Panc1 (cell line): ENCODE measurements at regions not wholly inside any gene's neighbourhood (a gene's known extent, or its start where the extent isn't known, plus 50 kb on each side); places are given as distances from the start of the nearest gene placed in this dataset.

Experiments
- ATAC-seq: fragments of 200-7000 bp; cut with Tn5 transposase; 2 replicates; pipeline ENCODE4 v1.9.1; 2020; ENCODE audit warnings: mild to moderate bottlenecking, moderate library complexity
- BruUV-seq: library from RNA; stranded (reverse); fragments of 400-500 nt; replicated peaks from 2 replicates; lab custom pipeline; 2021; lab: Mats Ljungman, UMichigan
- CTCF ChIA-PET: fragments of 300-600 bp; sonication (Branson Sonifier 250); formaldehyde crosslinking; loops from one replicate; lab custom pipeline; 2022; ENCODE audit warnings: antibody characterized with exemption; lab: Charles Lee
- POLR2A ChIA-PET: fragments of 300-600 bp; sonication (Branson Sonifier 250); formaldehyde crosslinking; loops from one replicate; lab custom pipeline; 2022; ENCODE audit warnings: antibody characterized with exemption; lab: Charles Lee
- DNase-seq: peaks from one replicate; pipeline ENCODE4 v3.0.0-alpha.2; 2010; ENCODE audit warnings: low read depth, low spot score
- H3K27ac ChIP-seq: 2 replicates; pipeline ENCODE4 v1.5.1; 2011; ENCODE audit warnings: mild to moderate bottlenecking, low read length, inconsistent platforms
- H3K27me3 ChIP-seq: fragments of 200-500 bp; sonication (Bioruptor generic); 2 replicates; pipeline ENCODE4 v1.6.0; 2014; ENCODE audit warnings: low read length, inconsistent platforms; ENCODE audit not compliant: control insufficient read depth, insufficient read depth
- H3K36me3 ChIP-seq: fragments of 200-500 bp; sonication (Bioruptor generic); 2 replicates; pipeline ENCODE4 v1.5.1; 2014; ENCODE audit warnings: inconsistent platforms, mild to moderate bottlenecking, low read length, moderate library complexity; ENCODE audit not compliant: control insufficient read depth, insufficient read depth
- H3K4me1 ChIP-seq: 2 replicates; pipeline ENCODE4 v1.5.1; 2011; ENCODE audit warnings: inconsistent platforms, mild to moderate bottlenecking, low read length, moderate library complexity; ENCODE audit not compliant: control insufficient read depth, insufficient read depth
- H3K4me3 ChIP-seq, 2 experiments: 2 replicates each; pipeline ENCODE4 v1.5.1; 2011 to 2012; ENCODE audit warnings: low read depth in 2 of 2, low read length in 2 of 2, mild to moderate bottlenecking in 2 of 2, inconsistent platforms in 1 of 2, moderate library complexity in 1 of 2
- H3K9me3 ChIP-seq: fragments of 200-500 bp; sonication (Bioruptor generic); 2 replicates; pipeline ENCODE4 v1.5.1; 2014; ENCODE audit warnings: low read depth, mild to moderate bottlenecking, inconsistent platforms, low read length, moderate library complexity; ENCODE audit not compliant: control insufficient read depth, insufficient read depth
- POLR2AphosphoS5 ChIP-seq: IDR thresholded peaks from 2 replicates; pipeline ENCODE4 v1.6.1; 2012; ENCODE audit warnings: mild to moderate bottlenecking, low read depth, low read length, moderate library complexity
- SIN3A ChIP-seq: IDR thresholded peaks from 2 replicates; pipeline ENCODE4 v1.6.1; 2012; ENCODE audit warnings: low read depth, mild to moderate bottlenecking, low read length, moderate library complexity, borderline replicate concordance; ENCODE audit not compliant: insufficient read depth
- TCF7L2 ChIP-seq: IDR thresholded peaks from 2 replicates; pipeline ENCODE4 v1.6.1; 2011; ENCODE audit warnings: mild to moderate bottlenecking, low read depth, low read length, inconsistent platforms
- in situ Hi-C: cut with HindIII; loops from 2 replicates; pipeline ENCODE4 v1.10.0; 2016; ENCODE audit warnings: low sequenced_read_pairs, low pct_unique_long_range_greater_than_20kb
- intact Hi-C: fragments of 100-400 bp; cut with micrococcal nuclease; formaldehyde crosslinking; loops from one replicate; pipeline ENCODE4 v1.10.0; 2022; ENCODE audit not compliant: unreplicated experiment
- TF ChIP-seq, protein P1 (sequence below): fragments of 450-650 bp; IDR thresholded peaks from 2 replicates; pipeline ENCODE4 v1.5.1; 2017; ENCODE audit warnings: mild to moderate bottlenecking
- TF ChIP-seq, protein P2 (sequence below), 2 experiments: IDR thresholded peaks; 2 replicates each; pipeline ENCODE4 v1.6.1; 2011 to 2012; ENCODE audit warnings: low read depth in 2 of 2, control low read depth in 1 of 2, low read length in 1 of 2, mild to moderate bottlenecking in 1 of 2, moderate library complexity in 1 of 2; ENCODE audit not compliant: insufficient read depth in 1 of 2

DNA sequence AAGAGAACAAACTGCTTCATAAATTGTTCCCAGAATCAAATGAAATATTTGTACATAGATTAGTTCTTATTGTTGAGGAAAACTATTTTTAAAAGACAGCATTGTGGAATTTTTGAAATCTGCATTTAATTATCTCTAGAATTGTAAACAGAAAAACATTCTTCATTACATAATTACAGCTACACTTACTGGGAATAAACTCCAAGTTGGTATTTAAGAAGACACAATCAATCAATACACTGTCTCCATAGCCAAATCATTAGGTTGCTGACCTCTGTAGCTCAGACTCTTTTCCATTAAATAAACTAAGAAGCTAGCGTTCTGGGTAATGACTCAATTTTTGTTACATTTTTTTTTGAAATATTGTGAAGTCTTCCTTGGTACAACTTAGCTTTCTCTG is 70.2 kb upstream of the PIEZO2 start:
- no peak for DNase-seq
- POLR2A ChIA-PET: no interaction called here
- intact Hi-C loops: no loop called here
- Histone ChIP-seq H3K9me3 (no peaks in the 10 kb centered on the region), H3K27me3 (no peaks in the 10 kb centered on the region), H3K27ac (no peak overlapping the region), H3K36me3 (no peaks in the 10 kb centered on the region), H3K4me1 (no peaks in the 10 kb centered on the region), H3K4me3 (no peak overlapping the region)
- CTCF ChIA-PET: no interaction called here
- BruUV-seq: no TSS peak
- in situ Hi-C loops: no loop called here
- no peak for ATAC-seq
- TF ChIP-seq SIN3A (no peak), TCF7L2 (no peak), POLR2AphosphoS5 (no peak)
- TF ChIP-seq, protein P1, sequence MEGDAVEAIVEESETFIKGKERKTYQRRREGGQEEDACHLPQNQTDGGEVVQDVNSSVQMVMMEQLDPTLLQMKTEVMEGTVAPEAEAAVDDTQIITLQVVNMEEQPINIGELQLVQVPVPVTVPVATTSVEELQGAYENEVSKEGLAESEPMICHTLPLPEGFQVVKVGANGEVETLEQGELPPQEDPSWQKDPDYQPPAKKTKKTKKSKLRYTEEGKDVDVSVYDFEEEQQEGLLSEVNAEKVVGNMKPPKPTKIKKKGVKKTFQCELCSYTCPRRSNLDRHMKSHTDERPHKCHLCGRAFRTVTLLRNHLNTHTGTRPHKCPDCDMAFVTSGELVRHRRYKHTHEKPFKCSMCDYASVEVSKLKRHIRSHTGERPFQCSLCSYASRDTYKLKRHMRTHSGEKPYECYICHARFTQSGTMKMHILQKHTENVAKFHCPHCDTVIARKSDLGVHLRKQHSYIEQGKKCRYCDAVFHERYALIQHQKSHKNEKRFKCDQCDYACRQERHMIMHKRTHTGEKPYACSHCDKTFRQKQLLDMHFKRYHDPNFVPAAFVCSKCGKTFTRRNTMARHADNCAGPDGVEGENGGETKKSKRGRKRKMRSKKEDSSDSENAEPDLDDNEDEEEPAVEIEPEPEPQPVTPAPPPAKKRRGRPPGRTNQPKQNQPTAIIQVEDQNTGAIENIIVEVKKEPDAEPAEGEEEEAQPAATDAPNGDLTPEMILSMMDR: no peak
- TF ChIP-seq, protein P2, sequence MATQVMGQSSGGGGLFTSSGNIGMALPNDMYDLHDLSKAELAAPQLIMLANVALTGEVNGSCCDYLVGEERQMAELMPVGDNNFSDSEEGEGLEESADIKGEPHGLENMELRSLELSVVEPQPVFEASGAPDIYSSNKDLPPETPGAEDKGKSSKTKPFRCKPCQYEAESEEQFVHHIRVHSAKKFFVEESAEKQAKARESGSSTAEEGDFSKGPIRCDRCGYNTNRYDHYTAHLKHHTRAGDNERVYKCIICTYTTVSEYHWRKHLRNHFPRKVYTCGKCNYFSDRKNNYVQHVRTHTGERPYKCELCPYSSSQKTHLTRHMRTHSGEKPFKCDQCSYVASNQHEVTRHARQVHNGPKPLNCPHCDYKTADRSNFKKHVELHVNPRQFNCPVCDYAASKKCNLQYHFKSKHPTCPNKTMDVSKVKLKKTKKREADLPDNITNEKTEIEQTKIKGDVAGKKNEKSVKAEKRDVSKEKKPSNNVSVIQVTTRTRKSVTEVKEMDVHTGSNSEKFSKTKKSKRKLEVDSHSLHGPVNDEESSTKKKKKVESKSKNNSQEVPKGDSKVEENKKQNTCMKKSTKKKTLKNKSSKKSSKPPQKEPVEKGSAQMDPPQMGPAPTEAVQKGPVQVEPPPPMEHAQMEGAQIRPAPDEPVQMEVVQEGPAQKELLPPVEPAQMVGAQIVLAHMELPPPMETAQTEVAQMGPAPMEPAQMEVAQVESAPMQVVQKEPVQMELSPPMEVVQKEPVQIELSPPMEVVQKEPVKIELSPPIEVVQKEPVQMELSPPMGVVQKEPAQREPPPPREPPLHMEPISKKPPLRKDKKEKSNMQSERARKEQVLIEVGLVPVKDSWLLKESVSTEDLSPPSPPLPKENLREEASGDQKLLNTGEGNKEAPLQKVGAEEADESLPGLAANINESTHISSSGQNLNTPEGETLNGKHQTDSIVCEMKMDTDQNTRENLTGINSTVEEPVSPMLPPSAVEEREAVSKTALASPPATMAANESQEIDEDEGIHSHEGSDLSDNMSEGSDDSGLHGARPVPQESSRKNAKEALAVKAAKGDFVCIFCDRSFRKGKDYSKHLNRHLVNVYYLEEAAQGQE (IDR thresholded peaks at IDR 0.05; ENCODE audit: insufficient read depth in 1 of 2, low read depth in 2 of 2, low read length in 1 of 2): no peak

- DNase-seq: no peak
- ChIA-PET CTCF (no interaction called here), POLR2A (no interaction called here)
- BruUV-seq: no TSS peak
- in situ Hi-C loops (no loop called here), intact Hi-C loops (no loop called here)
- no peak for ATAC-seq
- no peak for TF ChIP-seq SIN3A
- no peak for TF ChIP-seq TCF7L2
- TF ChIP-seq, protein P2 (IDR thresholded peaks at IDR 0.05; ENCODE audit: insufficient read depth in 1 of 2, low read depth in 2 of 2, low read length in 1 of 2): no peak
- TF ChIP-seq POLR2AphosphoS5: no peak
- Histone ChIP-seq H3K27me3 (no peaks in the 10 kb centered on the region), H3K36me3 (no peaks in the 10 kb centered on the region), H3K4me1 (no peaks in the 10 kb centered on the region), H3K4me3 (no peak overlapping the region), H3K27ac (no peak overlapping the region), H3K9me3 (no peaks in the 10 kb centered on the region)
These were observed 65.8 kb upstream of the PIEZO2 start for GRCh38 chr18:11215216-11215615.
